Fibroblast of pulmonary artery (primary cell): ENCODE measurements at regions not wholly inside any gene's neighbourhood (a gene's known extent, or its start where the extent isn't known, plus 50 kb on each side); places are given as distances from the start of the nearest gene placed in this dataset.

Source experiments
- DNase-seq: peaks from one replicate; pipeline ENCODE4 v3.0.0-alpha.2; 2010; ENCODE audit warnings: low read depth
- H3K4me3 ChIP-seq: replicated peaks from 2 replicates; pipeline ENCODE4 v1.5.1; 2011; ENCODE audit warnings: low read depth, mild to moderate bottlenecking, control low read depth, low read length, moderate library complexity
- CTCF ChIP-seq: IDR thresholded peaks from 2 replicates; pipeline ENCODE4 v1.5.1; 2011; ENCODE audit warnings: mild to moderate bottlenecking, control low read depth, low read length, inconsistent platforms; ENCODE audit errors: missing control alignments

- no peak for DNase-seq
- no peak overlapping the region for H3K4me3 ChIP-seq
- no peak for TF ChIP-seq CTCF
Measured at GRCh38 chrX:81857192-81857591, 655.3 kb downstream of the SH3BGRL start.

- no peak for DNase-seq
- TF ChIP-seq CTCF = no peak
Measured at GRCh38 chrX:81866873-81867272, 665.0 kb downstream of the SH3BGRL start.

GRCh38 chrX:81868979-81869378 lies 667.1 kb downstream of the SH3BGRL start:
- TF ChIP-seq CTCF = no peak
- H3K4me3 ChIP-seq = no peak overlapping the region
- no peak for DNase-seq

More at GRCh38 chrX:81866873-81867272, 665.0 kb downstream of the SH3BGRL start:
- H3K4me3 ChIP-seq = no peak overlapping the region

- no peak overlapping the region for H3K4me3 ChIP-seq
- no peak for TF ChIP-seq CTCF
- no peak for DNase-seq
Measured at GRCh38 chrX:81874807-81875206, 672.9 kb downstream of the SH3BGRL start.

- H3K4me3 ChIP-seq = no peak overlapping the region
- TF ChIP-seq CTCF = no peak
- DNase-seq = no peak
Measured at GRCh38 chrX:81875800-81876199, 673.9 kb downstream of the SH3BGRL start.

GRCh38 chrX:81876437-81876836 lies 674.5 kb downstream of the SH3BGRL start:
- DNase-seq = no peak
- no peak overlapping the region for H3K4me3 ChIP-seq
- TF ChIP-seq CTCF = no peak

- H3K4me3 ChIP-seq = no peak overlapping the region
- DNase-seq = no peak
- TF ChIP-seq CTCF = no peak
Measured at GRCh38 chrX:81890521-81890920, 688.6 kb downstream of the SH3BGRL start.
